ENCODE measurements at regions not wholly inside any gene's neighbourhood (a gene's known extent, or its start where the extent isn't known, plus 50 kb on each side); places are given as distances from the start of the nearest gene placed in this dataset.

- Histone ChIP-seq H3K36me3 (no peaks in the 10 kb centered on the region), H3K27ac (no peak overlapping the region), H3K27me3 (no peaks in the 10 kb centered on the region), H3K4me1 (peaks cover 0 to 5% of the 10 kb centered on the region in 2 donors), H3K9me3 (no peaks in the 10 kb centered on the region), H3K4me3 (no peak overlapping the region)
- intact Hi-C loops (cut with DNase I; ENCODE audit: low total_unique reads) (loop anchor here (5.0 kb wide), 1 partner anchor 236 kb away; no protein-coding TSS in a partner anchor), in situ Hi-C loops (cut with MboI; ENCODE audit: low sequenced_read_pairs in 4 of 4) (no loop called here)
- no peak for ATAC-seq
- DNase-seq = no peak
- TF ChIP-seq POLR2A (IDR thresholded peaks at IDR 0.05) (no peak), CTCF (IDR thresholded peaks at IDR 0.05 in 4 of 5, conservative IDR thresholded peaks at IDR 0.05 in 1 of 5) (no peak)
Observed at GRCh38 chr15:35753486-35753885, 207.5 kb upstream of the DPH6 start.

GRCh38 chr15:35755237-35755802 lies 209.4 kb upstream of the DPH6 start:
- in situ Hi-C loops (cut with MboI; ENCODE audit: low sequenced_read_pairs in 4 of 4) (no loop called here), intact Hi-C loops (cut with DNase I; ENCODE audit: low total_unique reads) (no loop called here)
- Histone ChIP-seq H3K36me3 (no peaks in the 10 kb centered on the region), H3K27me3 (no peaks in the 10 kb centered on the region), H3K4me3 (no peak overlapping the region), H3K4me1 (peaks cover 0 to 5% of the 10 kb centered on the region in 2 donors), H3K9me3 (no peaks in the 10 kb centered on the region), H3K27ac (no peak overlapping the region)
- DNase-seq (no peak), ATAC-seq (no peak)
- TF ChIP-seq POLR2A (IDR thresholded peaks at IDR 0.05) = no peak
- no peak for TF ChIP-seq CTCF (IDR thresholded peaks at IDR 0.05 in 4 of 5, conservative IDR thresholded peaks at IDR 0.05 in 1 of 5)

GRCh38 chr15:35756623-35757022 lies 210.7 kb upstream of the DPH6 start:
- TF ChIP-seq CTCF (IDR thresholded peaks at IDR 0.05 in 4 of 5, conservative IDR thresholded peaks at IDR 0.05 in 1 of 5) = no peak
- TF ChIP-seq POLR2A (IDR thresholded peaks at IDR 0.05) = no peak
- no peak for ATAC-seq
- Histone ChIP-seq H3K4me1 (no peaks in the 10 kb centered on the region), H3K4me3 (no peak overlapping the region), H3K9me3 (no peaks in the 10 kb centered on the region), H3K27me3 (no peaks in the 10 kb centered on the region), H3K27ac (no peak overlapping the region), H3K36me3 (no peaks in the 10 kb centered on the region)
- intact Hi-C loops (cut with DNase I; ENCODE audit: low total_unique reads) (no loop called here), in situ Hi-C loops (cut with MboI; ENCODE audit: low sequenced_read_pairs in 4 of 4) (no loop called here)
- no peak for DNase-seq

- ATAC-seq = no peak
- DNase-seq = no peak
- H3K27me3 ChIP-seq = no peaks in the 10 kb centered on the region
- no peaks in the 10 kb centered on the region for H3K36me3 ChIP-seq
- no peaks in the 10 kb centered on the region for H3K9me3 ChIP-seq
- H3K27ac ChIP-seq = no peak overlapping the region
- in situ Hi-C loops (cut with MboI; ENCODE audit: low sequenced_read_pairs in 4 of 4) = no loop called here
- no peak overlapping the region for H3K4me3 ChIP-seq
- no peaks in the 10 kb centered on the region for H3K4me1 ChIP-seq
- TF ChIP-seq CTCF (IDR thresholded peaks at IDR 0.05 in 4 of 5, conservative IDR thresholded peaks at IDR 0.05 in 1 of 5) = no peak
- no peak for TF ChIP-seq POLR2A (IDR thresholded peaks at IDR 0.05)
- intact Hi-C loops (cut with DNase I; ENCODE audit: low total_unique reads) = no loop called here
Observed at GRCh38 chr15:35757361-35757760, 211.4 kb upstream of the DPH6 start.

GRCh38 chr15:35757765-35758164 lies 211.8 kb upstream of the DPH6 start:
- Histone ChIP-seq H3K9me3 (no peaks in the 10 kb centered on the region), H3K4me1 (no peaks in the 10 kb centered on the region), H3K4me3 (no peak overlapping the region), H3K27ac (no peak overlapping the region), H3K27me3 (no peaks in the 10 kb centered on the region), H3K36me3 (no peaks in the 10 kb centered on the region)
- TF ChIP-seq CTCF (IDR thresholded peaks at IDR 0.05 in 4 of 5, conservative IDR thresholded peaks at IDR 0.05 in 1 of 5) (no peak), POLR2A (IDR thresholded peaks at IDR 0.05) (no peak)
- intact Hi-C loops (cut with DNase I; ENCODE audit: low total_unique reads) (no loop called here), in situ Hi-C loops (cut with MboI; ENCODE audit: low sequenced_read_pairs in 4 of 4) (no loop called here)
- no peak for DNase-seq
- no peak for ATAC-seq
